HEK293 (cell line): ENCODE measurements at regions not wholly inside any gene's neighbourhood (a gene's known extent, or its start where the extent isn't known, plus 50 kb on each side); places are given as distances from the start of the nearest gene placed in this dataset.

ENCODE experiments used
- GLI2 ChIP-seq: fragments of 450-650 bp; formaldehyde crosslinking; IDR thresholded peaks from 2 replicates; pipeline ENCODE4; 2017; ENCODE audit warnings: missing biosample characterization, missing genetic modification characterization, low read depth, borderline replicate concordance
- HOXA7 ChIP-seq: sonication (generic); formaldehyde crosslinking; IDR thresholded peaks from 2 replicates; pipeline ENCODE4 v1.8.1; 2022; ENCODE audit warnings: missing genetic modification reagents, borderline replicate concordance
- OSR2 ChIP-seq: fragments of 450-650 bp; formaldehyde crosslinking; IDR thresholded peaks from 2 replicates; pipeline ENCODE4 v1.5.1; 2016; ENCODE audit warnings: missing biosample characterization, missing genetic modification characterization
- REPIN1 ChIP-seq: fragments of 450-650 bp; formaldehyde crosslinking; IDR thresholded peaks from 2 replicates; pipeline ENCODE4 v1.5.1; 2017; ENCODE audit warnings: missing biosample characterization, missing genetic modification characterization, low read depth
- SP3 ChIP-seq: fragments of 450-650 bp; formaldehyde crosslinking; IDR thresholded peaks from 2 replicates; pipeline ENCODE4 v1.5.1; 2016; ENCODE audit warnings: missing biosample characterization, missing genetic modification characterization
- YY1 ChIP-seq: fragments of 450-650 bp; formaldehyde crosslinking; IDR thresholded peaks from 2 replicates; pipeline ENCODE4 v1.5.1; 2018; ENCODE audit warnings: missing biosample characterization, missing genetic modification characterization
- ZBTB1 ChIP-seq: fragments of 450-650 bp; formaldehyde crosslinking; IDR thresholded peaks from 2 replicates; pipeline ENCODE4 v1.5.1; 2016; ENCODE audit warnings: missing biosample characterization, missing genetic modification characterization
- ZNF221 ChIP-seq: fragments of 450-650 bp; formaldehyde crosslinking; IDR thresholded peaks from 2 replicates; pipeline ENCODE4 v1.5.1; 2017; ENCODE audit warnings: missing biosample characterization, missing genetic modification characterization, borderline replicate concordance
- ZNF239 ChIP-seq: fragments of 450-650 bp; formaldehyde crosslinking; IDR thresholded peaks from 2 replicates; pipeline ENCODE4 v1.5.1; 2016; ENCODE audit warnings: missing biosample characterization, missing genetic modification characterization
- ZNF274 ChIP-seq, 2 experiments: fragments of 200-500 bp in 1 of 2; fragments of 450-650 bp in 1 of 2; sonication (Bioruptor generic) in 1 of 2; formaldehyde crosslinking in 1 of 2; IDR thresholded peaks; 2 replicates each; pipeline versions ENCODE4 v1.5.1 to v1.6.1; 2014 to 2016; ENCODE audit warnings: borderline replicate concordance in 1 of 2, inconsistent platforms in 1 of 2, low read length in 1 of 2, missing biosample characterization in 1 of 2, missing genetic modification characterization in 1 of 2
- ZNF585B ChIP-seq: fragments of 450-650 bp; formaldehyde crosslinking; IDR thresholded peaks from 2 replicates; pipeline ENCODE4 v1.5.1; 2016; ENCODE audit warnings: missing biosample characterization, missing genetic modification characterization
- ZNF76 ChIP-seq: fragments of 450-650 bp; formaldehyde crosslinking; IDR thresholded peaks from 2 replicates; pipeline ENCODE4; 2016; ENCODE audit warnings: low read depth, missing biosample characterization, missing genetic modification characterization, borderline replicate concordance
- TF ChIP-seq, protein P1 (sequence below): fragments of 450-650 bp; formaldehyde crosslinking; IDR thresholded peaks from 2 replicates; pipeline ENCODE4 v1.5.1; 2016; ENCODE audit warnings: missing biosample characterization, missing genetic modification characterization
- TF ChIP-seq, protein P2 (sequence below): fragments of 450-650 bp; IDR thresholded peaks from 2 replicates; pipeline ENCODE4 v1.5.1; 2018; ENCODE audit warnings: missing biosample characterization, missing genetic modification characterization

DNA sequence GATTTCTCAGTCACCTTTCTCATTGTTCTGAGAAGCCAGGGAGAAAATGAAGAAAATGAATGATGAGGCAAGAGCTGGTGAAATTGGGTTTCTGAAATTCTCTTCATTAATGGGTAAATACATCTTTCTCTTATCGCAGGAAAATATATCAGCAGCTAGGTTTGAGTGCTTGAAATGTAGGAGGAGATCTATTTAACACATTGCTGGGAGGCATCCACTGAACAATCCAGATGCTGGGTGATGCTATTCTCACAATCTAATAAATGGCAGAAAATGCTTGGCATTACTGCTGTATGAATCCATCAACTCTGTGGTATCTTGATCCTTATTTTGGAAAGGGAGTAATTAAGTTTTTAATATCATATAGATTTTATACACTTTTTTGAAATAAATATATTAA, 199.6 kb upstream of the LRP1B start:
- TF ChIP-seq, protein P1, sequence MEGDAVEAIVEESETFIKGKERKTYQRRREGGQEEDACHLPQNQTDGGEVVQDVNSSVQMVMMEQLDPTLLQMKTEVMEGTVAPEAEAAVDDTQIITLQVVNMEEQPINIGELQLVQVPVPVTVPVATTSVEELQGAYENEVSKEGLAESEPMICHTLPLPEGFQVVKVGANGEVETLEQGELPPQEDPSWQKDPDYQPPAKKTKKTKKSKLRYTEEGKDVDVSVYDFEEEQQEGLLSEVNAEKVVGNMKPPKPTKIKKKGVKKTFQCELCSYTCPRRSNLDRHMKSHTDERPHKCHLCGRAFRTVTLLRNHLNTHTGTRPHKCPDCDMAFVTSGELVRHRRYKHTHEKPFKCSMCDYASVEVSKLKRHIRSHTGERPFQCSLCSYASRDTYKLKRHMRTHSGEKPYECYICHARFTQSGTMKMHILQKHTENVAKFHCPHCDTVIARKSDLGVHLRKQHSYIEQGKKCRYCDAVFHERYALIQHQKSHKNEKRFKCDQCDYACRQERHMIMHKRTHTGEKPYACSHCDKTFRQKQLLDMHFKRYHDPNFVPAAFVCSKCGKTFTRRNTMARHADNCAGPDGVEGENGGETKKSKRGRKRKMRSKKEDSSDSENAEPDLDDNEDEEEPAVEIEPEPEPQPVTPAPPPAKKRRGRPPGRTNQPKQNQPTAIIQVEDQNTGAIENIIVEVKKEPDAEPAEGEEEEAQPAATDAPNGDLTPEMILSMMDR (tag by site-specific recombination): no peak
- no peak for TF ChIP-seq YY1 (tag by site-specific recombination)
- no peak for TF ChIP-seq ZNF239 (tag by site-specific recombination)
- TF ChIP-seq HOXA7 (CRISPR knock-in tag): no peak
- TF ChIP-seq GLI2 (tag by site-specific recombination): no peak
- no peak for TF ChIP-seq ZNF76 (tag by site-specific recombination)
- TF ChIP-seq REPIN1: no peak
- TF ChIP-seq ZNF274 (IDR thresholded peaks at IDR 0.05; ENCODE audit: low read length): no peak
- no peak for TF ChIP-seq ZNF274 (tag by site-specific recombination; IDR thresholded peaks at IDR 0.05; ENCODE audit: borderline replicate concordance)
- TF ChIP-seq ZNF585B (tag by site-specific recombination): no peak
- TF ChIP-seq ZBTB1 (tag by site-specific recombination): no peak
- TF ChIP-seq ZNF221: no peak
- TF ChIP-seq, protein P2, sequence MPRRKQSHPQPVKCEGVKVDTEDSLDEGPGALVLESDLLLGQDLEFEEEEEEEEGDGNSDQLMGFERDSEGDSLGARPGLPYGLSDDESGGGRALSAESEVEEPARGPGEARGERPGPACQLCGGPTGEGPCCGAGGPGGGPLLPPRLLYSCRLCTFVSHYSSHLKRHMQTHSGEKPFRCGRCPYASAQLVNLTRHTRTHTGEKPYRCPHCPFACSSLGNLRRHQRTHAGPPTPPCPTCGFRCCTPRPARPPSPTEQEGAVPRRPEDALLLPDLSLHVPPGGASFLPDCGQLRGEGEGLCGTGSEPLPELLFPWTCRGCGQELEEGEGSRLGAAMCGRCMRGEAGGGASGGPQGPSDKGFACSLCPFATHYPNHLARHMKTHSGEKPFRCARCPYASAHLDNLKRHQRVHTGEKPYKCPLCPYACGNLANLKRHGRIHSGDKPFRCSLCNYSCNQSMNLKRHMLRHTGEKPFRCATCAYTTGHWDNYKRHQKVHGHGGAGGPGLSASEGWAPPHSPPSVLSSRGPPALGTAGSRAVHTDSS: no peak
- TF ChIP-seq OSR2 (tag by site-specific recombination): no peak
- TF ChIP-seq SP3 (tag by site-specific recombination): no peak
